ENCODE measurements at regions not wholly inside any gene's neighbourhood (a gene's known extent, or its start where the extent isn't known, plus 50 kb on each side); places are given as distances from the start of the nearest gene placed in this dataset.
"Not testable (repeated sequence)": the region's sequence is repeated elsewhere in the genome, so short reads cannot be mapped to it uniquely, and the experiment has no call there.

DNA sequence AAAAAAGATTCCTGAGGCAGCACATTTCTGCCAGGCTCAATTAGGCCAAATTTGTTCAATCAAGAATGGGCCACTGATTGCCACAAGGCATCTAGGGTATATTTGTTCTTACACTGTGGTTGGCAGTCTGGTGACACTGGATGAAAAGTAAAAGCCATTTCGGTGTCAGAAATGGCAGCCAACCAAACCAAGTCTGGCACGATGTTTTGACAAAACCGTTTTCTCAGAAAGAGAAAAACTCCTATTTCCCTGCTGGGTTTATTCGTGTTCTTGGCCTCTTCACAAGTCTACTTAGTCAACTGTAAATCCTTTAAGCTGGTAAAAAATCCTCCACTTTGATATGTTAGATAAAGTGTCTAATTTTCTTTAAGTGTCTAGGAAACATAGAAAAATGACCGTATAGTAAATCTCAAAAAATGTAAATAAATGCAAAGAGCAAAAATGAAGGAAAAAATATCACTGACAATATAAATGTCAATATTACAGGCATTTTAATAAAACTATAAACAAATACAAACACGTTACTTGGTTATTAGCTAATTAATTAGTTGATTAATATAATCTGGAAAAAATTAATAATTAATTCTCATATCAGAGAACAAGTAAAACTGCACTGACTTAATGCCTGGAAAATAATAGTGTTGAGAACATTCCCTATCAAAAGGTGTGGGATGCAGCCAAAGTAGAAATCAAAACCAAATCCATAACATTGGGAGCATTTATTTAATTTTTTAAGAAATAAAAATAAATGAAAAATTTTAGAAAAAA is 182.0 kb upstream of the ZNF804A start:
- no peak overlapping the region for H3K27ac Mint-ChIP-seq
- no peaks in the 10 kb centered on the region for H3K36me3 ChIP-seq (ENCODE audit: insufficient read depth, low read length)
- no peaks in the 10 kb centered on the region for H3K4me1 ChIP-seq (ENCODE audit: insufficient read depth, low read length)
- no peaks in the 10 kb centered on the region for H3K4me1 Mint-ChIP-seq (ENCODE audit: low read depth)
- CTCF ChIA-PET, result no interaction called here
- intact Hi-C loops (cut with DNase I, micrococcal nuclease), result no loop called here
- H3K27ac ChIP-seq (ENCODE audit: low read depth in 1 of 2, low read length in 2 of 2), result no peak overlapping the region
- no peak overlapping the region for H3K4me3 Mint-ChIP-seq
- peaks cover 0 to 2% of the 10 kb centered on the region in 2 experiments for H3K9me3 ChIP-seq (ENCODE audit: control insufficient read depth in 1 of 2, insufficient read depth in 1 of 2, low read length in 2 of 2)
- no peaks in the 10 kb centered on the region for H3K36me3 Mint-ChIP-seq (ENCODE audit: low read depth)
- H3K9me3 Mint-ChIP-seq, result peaks cover 3% of the 10 kb centered on the region
- POLR2A ChIA-PET, result no interaction called here
- DNase-seq (no peak), ATAC-seq (ENCODE audit: poor library complexity) (no peak)
- H3K4me3 ChIP-seq (ENCODE audit: low read length), result no peak overlapping the region
- TF ChIP-seq, protein P1, sequence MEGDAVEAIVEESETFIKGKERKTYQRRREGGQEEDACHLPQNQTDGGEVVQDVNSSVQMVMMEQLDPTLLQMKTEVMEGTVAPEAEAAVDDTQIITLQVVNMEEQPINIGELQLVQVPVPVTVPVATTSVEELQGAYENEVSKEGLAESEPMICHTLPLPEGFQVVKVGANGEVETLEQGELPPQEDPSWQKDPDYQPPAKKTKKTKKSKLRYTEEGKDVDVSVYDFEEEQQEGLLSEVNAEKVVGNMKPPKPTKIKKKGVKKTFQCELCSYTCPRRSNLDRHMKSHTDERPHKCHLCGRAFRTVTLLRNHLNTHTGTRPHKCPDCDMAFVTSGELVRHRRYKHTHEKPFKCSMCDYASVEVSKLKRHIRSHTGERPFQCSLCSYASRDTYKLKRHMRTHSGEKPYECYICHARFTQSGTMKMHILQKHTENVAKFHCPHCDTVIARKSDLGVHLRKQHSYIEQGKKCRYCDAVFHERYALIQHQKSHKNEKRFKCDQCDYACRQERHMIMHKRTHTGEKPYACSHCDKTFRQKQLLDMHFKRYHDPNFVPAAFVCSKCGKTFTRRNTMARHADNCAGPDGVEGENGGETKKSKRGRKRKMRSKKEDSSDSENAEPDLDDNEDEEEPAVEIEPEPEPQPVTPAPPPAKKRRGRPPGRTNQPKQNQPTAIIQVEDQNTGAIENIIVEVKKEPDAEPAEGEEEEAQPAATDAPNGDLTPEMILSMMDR (IDR thresholded peaks at IDR 0.05), result no peak
- H3K27me3 Mint-ChIP-seq, result no peaks in the 10 kb centered on the region
- H3K27me3 ChIP-seq (ENCODE audit: control insufficient read depth in 1 of 2, insufficient read depth in 2 of 2, low read length in 2 of 2), result no peaks in the 10 kb centered on the region

DNA sequence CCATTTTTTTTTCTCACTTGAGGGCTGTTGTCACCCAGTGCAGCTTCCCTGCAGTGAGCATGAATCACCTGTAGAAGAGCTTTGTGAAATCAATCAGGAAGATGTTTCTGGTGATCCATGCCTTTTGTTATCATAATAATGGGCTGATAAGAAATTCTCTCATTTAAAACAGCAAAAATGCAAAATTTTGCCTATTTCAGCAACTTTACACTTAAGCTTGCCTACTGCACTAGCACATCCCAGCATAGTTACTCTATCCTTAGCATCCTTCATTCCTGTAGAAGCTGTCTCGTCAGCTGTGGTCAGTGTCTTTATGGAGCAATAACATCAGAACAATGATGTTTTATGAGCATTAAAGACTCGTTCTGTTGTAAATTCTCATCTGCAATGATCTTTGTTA is 178.6 kb upstream of the ZNF804A start:
- Histone ChIP-seq H3K9me3 (ENCODE audit: control insufficient read depth in 1 of 2, insufficient read depth in 1 of 2, low read length in 2 of 2) (peaks cover 0 to 4% of the 10 kb centered on the region in 2 experiments), H3K4me3 (ENCODE audit: low read length) (no peak overlapping the region), H3K36me3 (ENCODE audit: insufficient read depth, low read length) (no peaks in the 10 kb centered on the region), H3K27me3 (ENCODE audit: control insufficient read depth in 1 of 2, insufficient read depth in 2 of 2, low read length in 2 of 2) (no peaks in the 10 kb centered on the region), H3K4me1 (ENCODE audit: insufficient read depth, low read length) (no peaks in the 10 kb centered on the region), H3K27ac (ENCODE audit: low read depth in 1 of 2, low read length in 2 of 2) (no peak overlapping the region)
- CTCF ChIA-PET, result no interaction called here
- TF ChIP-seq, protein P1 (IDR thresholded peaks at IDR 0.05), result no peak
- Mint-ChIP-seq H3K27me3 (no peaks in the 10 kb centered on the region), H3K4me3 (no peak overlapping the region), H3K4me1 (ENCODE audit: low read depth) (no peaks in the 10 kb centered on the region), H3K27ac (no peak overlapping the region), H3K36me3 (ENCODE audit: low read depth) (no peaks in the 10 kb centered on the region), H3K9me3 (no peaks in the 10 kb centered on the region)
- POLR2A ChIA-PET, result no interaction called here
- DNase-seq (no peak), ATAC-seq (ENCODE audit: poor library complexity) (no peak)
- intact Hi-C loops (cut with DNase I, micrococcal nuclease), result no loop called here

DNA sequence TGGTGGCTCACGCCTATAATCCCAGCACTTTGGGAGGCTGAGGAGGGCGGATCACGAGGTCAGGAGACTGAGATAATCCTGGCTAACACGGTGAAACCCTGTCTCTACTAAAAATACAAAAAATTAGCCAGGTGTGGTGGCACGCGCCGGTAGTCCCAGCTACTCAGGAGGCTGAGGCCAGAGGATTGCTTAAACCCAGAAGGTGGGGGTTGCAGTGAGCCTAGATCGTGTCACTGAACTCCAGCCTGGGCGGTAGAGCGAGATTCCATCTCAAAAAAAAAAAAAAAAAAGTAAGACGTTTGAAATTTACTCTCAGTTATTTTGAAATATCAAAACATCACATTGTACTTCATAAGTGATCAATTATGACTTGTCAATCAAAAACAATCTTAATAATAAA is 176.9 kb upstream of the ZNF804A start:
- H3K4me1 ChIP-seq (ENCODE audit: insufficient read depth, low read length); DNase-seq; H3K4me3 Mint-ChIP-seq; H3K27ac Mint-ChIP-seq; intact Hi-C loops (cut with DNase I, micrococcal nuclease); H3K36me3 ChIP-seq (ENCODE audit: insufficient read depth, low read length); H3K9me3 Mint-ChIP-seq; H3K27me3 Mint-ChIP-seq; H3K9me3 ChIP-seq (ENCODE audit: control insufficient read depth in 1 of 2, insufficient read depth in 1 of 2, low read length in 2 of 2); H3K4me1 Mint-ChIP-seq (ENCODE audit: low read depth); H3K27ac ChIP-seq (ENCODE audit: low read depth in 1 of 2, low read length in 2 of 2); ATAC-seq (ENCODE audit: poor library complexity); H3K27me3 ChIP-seq (ENCODE audit: control insufficient read depth in 1 of 2, insufficient read depth in 2 of 2, low read length in 2 of 2); CTCF ChIA-PET; H3K4me3 ChIP-seq (ENCODE audit: low read length); H3K36me3 Mint-ChIP-seq (ENCODE audit: low read depth): not testable (repeated sequence)
- POLR2A ChIA-PET, result interaction anchor here (0.6 kb wide), 1 partner anchor 9 kb away, joined by 3 read pairs; no protein-coding TSS in a partner anchor

DNA sequence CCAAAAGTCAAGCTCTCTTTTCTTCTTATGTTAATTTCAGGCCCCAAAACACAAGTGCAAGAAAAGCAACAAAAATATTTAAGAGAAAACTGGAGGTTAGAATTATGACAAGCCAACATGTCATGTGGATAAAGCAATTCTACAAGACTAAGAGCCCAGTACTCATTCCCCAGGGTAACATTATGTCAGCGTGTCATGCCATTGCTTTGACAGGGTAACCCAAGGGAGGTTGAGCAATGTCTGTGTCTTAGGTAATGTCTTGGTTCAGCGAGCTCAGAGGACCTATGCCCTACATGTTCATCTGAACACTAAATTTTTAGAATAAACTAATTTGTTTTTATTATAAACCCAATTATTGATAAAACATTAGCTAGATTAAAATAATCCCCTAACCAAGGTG is 173.2 kb upstream of the ZNF804A start:
- H3K9me3 Mint-ChIP-seq, result peaks cover 3% of the 10 kb centered on the region
- Histone ChIP-seq H3K27ac (ENCODE audit: low read depth in 1 of 2, low read length in 2 of 2) (no peak overlapping the region), H3K27me3 (ENCODE audit: control insufficient read depth in 1 of 2, insufficient read depth in 2 of 2, low read length in 2 of 2) (no peaks in the 10 kb centered on the region), H3K4me3 (ENCODE audit: low read length) (no peak overlapping the region), H3K36me3 (ENCODE audit: insufficient read depth, low read length) (no peaks in the 10 kb centered on the region), H3K9me3 (ENCODE audit: control insufficient read depth in 1 of 2, insufficient read depth in 1 of 2, low read length in 2 of 2) (peaks cover 0 to 4% of the 10 kb centered on the region in 2 experiments), H3K4me1 (ENCODE audit: insufficient read depth, low read length) (no peaks in the 10 kb centered on the region)
- no peak overlapping the region for H3K4me3 Mint-ChIP-seq
- ATAC-seq (ENCODE audit: poor library complexity) (no peak), DNase-seq (no peak)
- H3K36me3 Mint-ChIP-seq (ENCODE audit: low read depth), result no peaks in the 10 kb centered on the region
- ChIA-PET POLR2A (no interaction called here), CTCF (no interaction called here)
- no peaks in the 10 kb centered on the region for H3K27me3 Mint-ChIP-seq
- intact Hi-C loops (cut with DNase I, micrococcal nuclease), result no loop called here
- no peak overlapping the region for H3K27ac Mint-ChIP-seq
- TF ChIP-seq, protein P1 (IDR thresholded peaks at IDR 0.05), result no peak
- H3K4me1 Mint-ChIP-seq (ENCODE audit: low read depth), result no peaks in the 10 kb centered on the region
